DND-41 (cell line): ENCODE measurements at regions not wholly inside any gene's neighbourhood (a gene's known extent, or its start where the extent isn't known, plus 50 kb on each side); places are given as distances from the start of the nearest gene placed in this dataset.

ENCODE experiments used
- ATAC-seq: fragments of 200-7000 bp; cut with Tn5 transposase; 3 replicates; pipeline ENCODE4 v1.9.1; 2021; ENCODE audit warnings: low read depth; ENCODE audit not compliant: insufficient read depth
- DNase-seq: peaks from one replicate; pipeline ENCODE4 v3.0.0-alpha.2; 2020
- H2AFZ ChIP-seq: 2 replicates; pipeline ENCODE4 v1.6.0; 2012; ENCODE audit warnings: low read depth, low read length
- H3K27ac ChIP-seq: 2 replicates; pipeline ENCODE4 v1.5.1; 2012; ENCODE audit warnings: low read length, inconsistent platforms
- H3K27me3 ChIP-seq: fragments of 200-600 bp; sonication (generic); 2 replicates; pipeline ENCODE4 v1.6.0; 2012; ENCODE audit warnings: low read length, mild to moderate bottlenecking, inconsistent platforms; ENCODE audit not compliant: insufficient read depth, poor library complexity
- H3K36me3 ChIP-seq: 2 replicates; pipeline ENCODE4 v1.5.1; 2012; ENCODE audit warnings: low read length, inconsistent platforms; ENCODE audit not compliant: insufficient read depth
- H3K4me1 ChIP-seq: 2 replicates; pipeline ENCODE4 v1.5.1; 2012; ENCODE audit warnings: mild to moderate bottlenecking, low read length; ENCODE audit not compliant: insufficient read depth
- H3K4me2 ChIP-seq: 2 replicates; pipeline ENCODE4 v1.6.0; 2012; ENCODE audit warnings: mild to moderate bottlenecking, moderate library complexity, low read length, inconsistent platforms; ENCODE audit not compliant: insufficient read depth
- H3K4me3 ChIP-seq, 2 experiments: fragments of 200-600 bp in 1 of 2; shearing (Covaris generic) in 1 of 2; 2 replicates each; pipeline ENCODE4 v1.5.1; 2012 to 2016; ENCODE audit warnings: inconsistent platforms in 2 of 2, low read length in 2 of 2, mild to moderate bottlenecking in 2 of 2, low read depth in 1 of 2, moderate library complexity in 1 of 2
- H3K79me2 ChIP-seq: 2 replicates; pipeline ENCODE4 v1.6.0; 2012; ENCODE audit warnings: low read length, inconsistent platforms; ENCODE audit not compliant: insufficient read depth
- H3K9ac ChIP-seq: 2 replicates; pipeline ENCODE4 v1.6.0; 2012; ENCODE audit warnings: low read depth, mild to moderate bottlenecking, inconsistent platforms, low read length, moderate library complexity
- H3K9me3 ChIP-seq: 2 replicates; pipeline ENCODE4 v1.5.1; 2012; ENCODE audit warnings: low read length, moderate library complexity, mild to moderate bottlenecking, inconsistent platforms; ENCODE audit not compliant: insufficient read depth, severe bottlenecking
- H4K20me1 ChIP-seq: 2 replicates; pipeline ENCODE4 v1.6.0; 2012; ENCODE audit warnings: low read length; ENCODE audit not compliant: insufficient read depth
- EZH2 ChIP-seq: IDR thresholded peaks from 3 replicates; pipeline ENCODE4 v1.6.1; 2012; ENCODE audit warnings: borderline replicate concordance, low read depth, mild to moderate bottlenecking, moderate library complexity, low read length, inconsistent platforms; ENCODE audit not compliant: severe bottlenecking
- TF ChIP-seq, protein P1 (sequence below): IDR thresholded peaks from 2 replicates; pipeline ENCODE4 v1.5.1; 2012; ENCODE audit warnings: borderline replicate concordance, low read length, moderate library complexity, mild to moderate bottlenecking; ENCODE audit not compliant: poor library complexity, severe bottlenecking; ENCODE audit errors: extremely low read depth

DNA sequence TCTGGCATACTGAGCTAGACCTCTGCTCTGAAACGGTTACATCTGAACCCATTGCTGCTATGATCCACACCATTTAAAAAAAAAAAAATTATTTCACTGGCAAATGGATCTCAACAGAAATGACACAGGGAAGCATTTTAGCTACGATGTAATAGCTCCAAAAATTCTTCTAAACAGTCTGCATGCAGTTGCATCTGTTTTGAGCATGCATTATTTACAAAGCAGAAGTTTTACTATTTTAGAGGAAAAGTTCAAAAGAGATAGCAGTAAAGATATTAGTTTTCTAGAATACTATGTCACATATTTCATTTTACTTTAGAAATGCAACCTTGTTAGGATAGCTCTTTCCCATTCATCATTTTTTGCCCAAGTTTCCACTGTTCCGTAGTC is 265.7 kb downstream of the MEIS1 start:
- ATAC-seq (no peak), DNase-seq (no peak)
- Histone ChIP-seq H3K79me2 (no peaks in the 10 kb centered on the region), H3K36me3 (no peaks in the 10 kb centered on the region), H4K20me1 (no peaks in the 10 kb centered on the region), H2AFZ (no peak overlapping the region), H3K27ac (no peak overlapping the region), H3K27me3 (no peaks in the 10 kb centered on the region), H3K4me1 (no peaks in the 10 kb centered on the region), H3K9me3 (no peaks in the 10 kb centered on the region), H3K4me3 (no peak overlapping the region), H3K4me2 (no peak overlapping the region), H3K9ac (no peak overlapping the region)
- TF ChIP-seq, protein P1, sequence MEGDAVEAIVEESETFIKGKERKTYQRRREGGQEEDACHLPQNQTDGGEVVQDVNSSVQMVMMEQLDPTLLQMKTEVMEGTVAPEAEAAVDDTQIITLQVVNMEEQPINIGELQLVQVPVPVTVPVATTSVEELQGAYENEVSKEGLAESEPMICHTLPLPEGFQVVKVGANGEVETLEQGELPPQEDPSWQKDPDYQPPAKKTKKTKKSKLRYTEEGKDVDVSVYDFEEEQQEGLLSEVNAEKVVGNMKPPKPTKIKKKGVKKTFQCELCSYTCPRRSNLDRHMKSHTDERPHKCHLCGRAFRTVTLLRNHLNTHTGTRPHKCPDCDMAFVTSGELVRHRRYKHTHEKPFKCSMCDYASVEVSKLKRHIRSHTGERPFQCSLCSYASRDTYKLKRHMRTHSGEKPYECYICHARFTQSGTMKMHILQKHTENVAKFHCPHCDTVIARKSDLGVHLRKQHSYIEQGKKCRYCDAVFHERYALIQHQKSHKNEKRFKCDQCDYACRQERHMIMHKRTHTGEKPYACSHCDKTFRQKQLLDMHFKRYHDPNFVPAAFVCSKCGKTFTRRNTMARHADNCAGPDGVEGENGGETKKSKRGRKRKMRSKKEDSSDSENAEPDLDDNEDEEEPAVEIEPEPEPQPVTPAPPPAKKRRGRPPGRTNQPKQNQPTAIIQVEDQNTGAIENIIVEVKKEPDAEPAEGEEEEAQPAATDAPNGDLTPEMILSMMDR = no peak
- TF ChIP-seq EZH2 = no peak

DNA sequence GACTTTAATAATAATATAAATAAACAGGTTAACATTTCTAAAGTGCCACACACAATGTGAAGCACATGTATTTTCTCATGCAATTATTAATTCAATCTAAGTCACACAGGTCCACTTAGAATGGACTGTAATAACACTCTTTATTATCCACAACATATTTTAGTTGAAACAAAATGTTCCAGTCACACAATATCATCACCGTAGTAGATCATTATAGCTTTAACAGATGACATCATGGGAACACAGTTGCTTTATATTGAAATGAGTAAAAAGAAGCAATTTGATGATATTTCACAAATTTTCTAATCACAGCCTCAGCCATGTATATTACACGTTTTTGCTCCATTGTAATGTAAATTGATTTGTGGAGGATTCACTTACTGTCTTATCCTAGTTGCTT is 266.3 kb downstream of the MEIS1 start:
- no peak overlapping the region for H3K4me3 ChIP-seq
- no peaks in the 10 kb centered on the region for H3K79me2 ChIP-seq
- no peak overlapping the region for H3K4me2 ChIP-seq
- H3K27me3 ChIP-seq = no peaks in the 10 kb centered on the region
- no peaks in the 10 kb centered on the region for H3K4me1 ChIP-seq
- H3K36me3 ChIP-seq = no peaks in the 10 kb centered on the region
- ATAC-seq = no peak
- no peak overlapping the region for H3K27ac ChIP-seq
- TF ChIP-seq EZH2 = no peak
- TF ChIP-seq, protein P1 = no peak
- no peaks in the 10 kb centered on the region for H4K20me1 ChIP-seq
- H2AFZ ChIP-seq = no peak overlapping the region
- DNase-seq = no peak
- no peak overlapping the region for H3K9ac ChIP-seq
- H3K9me3 ChIP-seq = no peaks in the 10 kb centered on the region

DNA sequence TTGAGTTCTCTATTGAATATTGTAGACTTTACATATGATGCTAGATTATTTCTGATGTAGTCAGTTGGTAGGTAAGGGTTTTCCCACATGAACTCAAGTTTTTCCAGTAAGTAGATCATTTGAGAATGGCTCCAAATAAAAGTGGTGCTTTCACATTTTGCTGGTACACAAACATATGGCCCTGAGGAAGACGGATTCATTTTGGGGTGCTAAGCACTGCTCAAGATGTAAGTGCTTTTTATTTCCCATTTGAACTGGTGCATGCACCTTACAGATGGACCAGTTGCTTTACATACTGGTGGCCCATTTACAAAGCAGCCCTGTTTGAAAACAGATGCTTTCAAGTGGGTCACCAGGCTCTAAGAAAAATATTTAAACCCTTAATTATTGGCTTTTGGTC is 266.7 kb downstream of the MEIS1 start:
- DNase-seq (no peak), ATAC-seq (no peak)
- Histone ChIP-seq H3K9ac (no peak overlapping the region), H3K4me1 (no peaks in the 10 kb centered on the region), H4K20me1 (no peaks in the 10 kb centered on the region), H3K36me3 (no peaks in the 10 kb centered on the region), H2AFZ (no peak overlapping the region), H3K79me2 (no peaks in the 10 kb centered on the region), H3K4me2 (no peak overlapping the region), H3K9me3 (no peaks in the 10 kb centered on the region), H3K27me3 (no peaks in the 10 kb centered on the region), H3K4me3 (no peak overlapping the region), H3K27ac (no peak overlapping the region)
- TF ChIP-seq, protein P1 = no peak
- TF ChIP-seq EZH2 = no peak

DNA sequence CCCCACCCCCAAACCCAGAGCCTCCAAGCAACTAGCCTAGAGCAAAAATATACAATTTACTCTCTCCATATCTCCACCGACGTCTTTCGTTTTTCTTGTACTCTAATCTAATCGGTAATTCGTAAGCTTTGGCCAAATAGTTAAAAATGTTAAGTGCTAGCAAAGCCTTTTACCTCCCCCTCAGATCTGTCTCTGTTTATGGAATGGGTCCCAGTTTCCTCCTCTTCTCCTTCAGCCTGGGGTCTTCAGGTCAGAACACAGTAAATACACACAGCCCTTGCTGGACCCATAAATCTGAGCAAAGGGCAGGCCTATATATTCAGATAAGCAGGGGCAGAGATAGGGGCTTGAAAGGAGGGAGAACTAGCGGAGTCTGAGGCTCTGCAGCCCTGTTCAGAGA is 267.4 kb downstream of the MEIS1 start:
- H3K9me3 ChIP-seq = no peaks in the 10 kb centered on the region
- H2AFZ ChIP-seq = no peak overlapping the region
- no peak for DNase-seq
- TF ChIP-seq, protein P1 = no peak
- no peak for TF ChIP-seq EZH2
- H3K9ac ChIP-seq = no peak overlapping the region
- no peaks in the 10 kb centered on the region for H3K27me3 ChIP-seq
- no peak overlapping the region for H3K4me3 ChIP-seq
- no peaks in the 10 kb centered on the region for H3K4me1 ChIP-seq
- H4K20me1 ChIP-seq = no peaks in the 10 kb centered on the region
- H3K36me3 ChIP-seq = no peaks in the 10 kb centered on the region
- H3K79me2 ChIP-seq = no peaks in the 10 kb centered on the region
- ATAC-seq = no peak
- no peak overlapping the region for H3K27ac ChIP-seq
- H3K4me2 ChIP-seq = no peak overlapping the region
